ENCODE measurements at regions not wholly inside any gene's neighbourhood (a gene's known extent, or its start where the extent isn't known, plus 50 kb on each side); places are given as distances from the start of the nearest gene placed in this dataset.

GRCh38 chr16:64829678-64830077, 292.2 kb downstream of the CDH11 start:
- TF ChIP-seq, protein P1, sequence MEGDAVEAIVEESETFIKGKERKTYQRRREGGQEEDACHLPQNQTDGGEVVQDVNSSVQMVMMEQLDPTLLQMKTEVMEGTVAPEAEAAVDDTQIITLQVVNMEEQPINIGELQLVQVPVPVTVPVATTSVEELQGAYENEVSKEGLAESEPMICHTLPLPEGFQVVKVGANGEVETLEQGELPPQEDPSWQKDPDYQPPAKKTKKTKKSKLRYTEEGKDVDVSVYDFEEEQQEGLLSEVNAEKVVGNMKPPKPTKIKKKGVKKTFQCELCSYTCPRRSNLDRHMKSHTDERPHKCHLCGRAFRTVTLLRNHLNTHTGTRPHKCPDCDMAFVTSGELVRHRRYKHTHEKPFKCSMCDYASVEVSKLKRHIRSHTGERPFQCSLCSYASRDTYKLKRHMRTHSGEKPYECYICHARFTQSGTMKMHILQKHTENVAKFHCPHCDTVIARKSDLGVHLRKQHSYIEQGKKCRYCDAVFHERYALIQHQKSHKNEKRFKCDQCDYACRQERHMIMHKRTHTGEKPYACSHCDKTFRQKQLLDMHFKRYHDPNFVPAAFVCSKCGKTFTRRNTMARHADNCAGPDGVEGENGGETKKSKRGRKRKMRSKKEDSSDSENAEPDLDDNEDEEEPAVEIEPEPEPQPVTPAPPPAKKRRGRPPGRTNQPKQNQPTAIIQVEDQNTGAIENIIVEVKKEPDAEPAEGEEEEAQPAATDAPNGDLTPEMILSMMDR (IDR thresholded peaks at IDR 0.05; ENCODE audit: low read depth, low read length), result no peak
- no peak for TF ChIP-seq POLR2A (IDR thresholded peaks at IDR 0.05; ENCODE audit: extremely low read depth, insufficient read length)
